Adrenal gland (tissue), 9 donors: ENCODE measurements at regions not wholly inside any gene's neighbourhood (a gene's known extent, or its start where the extent isn't known, plus 50 kb on each side); places are given as distances from the start of the nearest gene placed in this dataset.
A peak's percentile ranks its signal among the peaks of the same experiment; 100 is the strongest.

Source experiments
- DNase-seq, 7 donors: peaks; one replicate each; pipeline ENCODE4 v3.0.0-alpha.2; 2019 to 2020
- H3K27ac ChIP-seq, 5 donors: fragments of 200-600 bp; sonication (generic) in 4 of 5; 1 replicate in 3 of 5; 2 replicates in 2 of 5; pipeline versions ENCODE4 v1.5.1 to v1.8.0; 2016 to 2020; ENCODE audit warnings: mild to moderate bottlenecking in 1 of 5
- H3K27me3 ChIP-seq: fragments of 200-600 bp; 2 replicates; pipeline ENCODE4 v1.8.0; 2021
- H3K36me3 ChIP-seq, 2 donors: fragments of 200-600 bp; replicated peaks in 1 of 2; 1 replicate in 1 of 2; 2 replicates in 1 of 2; pipeline versions ENCODE4 v1.5.1 to v1.8.0; 2018 to 2022
- H3K4me1 ChIP-seq, 2 donors: fragments of 200-600 bp; replicated peaks in 1 of 2; 1 replicate in 1 of 2; 2 replicates in 1 of 2; pipeline versions ENCODE4 v1.5.1 to v1.8.0; 2018 to 2021
- H3K4me3 ChIP-seq, 4 donors: fragments of 200-600 bp; sonication (generic) in 3 of 4; one replicate each; pipeline ENCODE4 v1.5.1; 2016 to 2018
- H3K9me3 ChIP-seq, 3 donors: fragments of 200-600 bp; sonication (generic) in 1 of 3; replicated peaks in 1 of 3; 1 replicate in 2 of 3; 2 replicates in 1 of 3; pipeline versions ENCODE4 v1.5.1 to v1.8.0; 2016 to 2021
- POLR2A ChIP-seq, 2 donors: fragments of 450-650 bp; IDR thresholded peaks; one replicate each; pipeline ENCODE4 v1.6.1; 2017; ENCODE audit warnings: antibody characterized with exemption in 2 of 2, mild to moderate bottlenecking in 2 of 2, moderate library complexity in 1 of 2
- WGBS, 4 donors: extraction: QIAGEN DNeasy Blood & Tissue Kit in 2 of 4; methylation state at CpG; one replicate each; pipeline versions ENCODE4 v1.1.5 to v1.1.7; 2013 to 2017; 5-methylcytosine and 5-hydroxymethylcytosine counted together
- intact Hi-C, 2 donors: fragments of 100-400 bp; cut with DNase I; formaldehyde crosslinking; loops; one replicate each; pipeline versions ENCODE4 v1.14.1 to v1.15.0; 2022 to 2023
- TF ChIP-seq, protein P1 (sequence below), 6 experiments: fragments of 450-650 bp in 4 of 6; fragments of 200-600 bp in 2 of 6; sonication (generic) in 1 of 6; IDR thresholded peaks; 1 replicate in 5 of 6; 2 replicates in 1 of 6; pipeline versions ENCODE4 v1.5.1 to v1.8.0; 2016 to 2021; ENCODE audit warnings: antibody characterized with exemption in 6 of 6, mild to moderate bottlenecking in 2 of 6, moderate library complexity in 1 of 6
- donor health status: healthy with polysubstance abuse.
- donor health status: Bipolar disorder and iron deficiency.
- donor health status: DM: yes; HTN: yes; CAD: no.
- donor health status: DM: no; HTN: no; CAD: no.
- donor health status: DM: no; HTN: no; CAD: no.

DNA sequence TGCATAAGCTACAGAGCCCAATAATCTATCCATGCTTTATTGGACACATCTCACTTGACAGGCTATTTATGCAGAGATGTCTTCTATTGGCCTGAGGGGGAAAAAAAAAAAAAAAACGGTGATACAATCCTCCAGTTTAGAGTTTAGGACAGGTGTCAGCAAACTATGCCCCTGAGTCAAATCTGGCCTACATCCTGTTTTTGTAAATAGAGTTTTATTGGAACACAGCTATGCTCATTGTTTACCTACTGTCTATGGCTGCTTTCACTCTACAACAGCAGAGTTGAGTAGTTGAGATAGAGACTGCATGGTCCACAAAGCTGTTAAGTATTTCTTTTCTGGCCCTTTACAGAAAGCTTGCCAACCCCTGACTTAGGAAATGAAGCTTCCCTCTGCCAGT, 403.1 kb downstream of the C12orf75 start:
- no peaks in the 10 kb centered on the region for H3K36me3 ChIP-seq
- TF ChIP-seq, protein P1, sequence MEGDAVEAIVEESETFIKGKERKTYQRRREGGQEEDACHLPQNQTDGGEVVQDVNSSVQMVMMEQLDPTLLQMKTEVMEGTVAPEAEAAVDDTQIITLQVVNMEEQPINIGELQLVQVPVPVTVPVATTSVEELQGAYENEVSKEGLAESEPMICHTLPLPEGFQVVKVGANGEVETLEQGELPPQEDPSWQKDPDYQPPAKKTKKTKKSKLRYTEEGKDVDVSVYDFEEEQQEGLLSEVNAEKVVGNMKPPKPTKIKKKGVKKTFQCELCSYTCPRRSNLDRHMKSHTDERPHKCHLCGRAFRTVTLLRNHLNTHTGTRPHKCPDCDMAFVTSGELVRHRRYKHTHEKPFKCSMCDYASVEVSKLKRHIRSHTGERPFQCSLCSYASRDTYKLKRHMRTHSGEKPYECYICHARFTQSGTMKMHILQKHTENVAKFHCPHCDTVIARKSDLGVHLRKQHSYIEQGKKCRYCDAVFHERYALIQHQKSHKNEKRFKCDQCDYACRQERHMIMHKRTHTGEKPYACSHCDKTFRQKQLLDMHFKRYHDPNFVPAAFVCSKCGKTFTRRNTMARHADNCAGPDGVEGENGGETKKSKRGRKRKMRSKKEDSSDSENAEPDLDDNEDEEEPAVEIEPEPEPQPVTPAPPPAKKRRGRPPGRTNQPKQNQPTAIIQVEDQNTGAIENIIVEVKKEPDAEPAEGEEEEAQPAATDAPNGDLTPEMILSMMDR (IDR thresholded peaks at IDR 0.05) = no peak
- no peak for TF ChIP-seq POLR2A (IDR thresholded peaks at IDR 0.05)
- DNase-seq = no peak
- H3K27ac ChIP-seq = no peak overlapping the region
- H3K4me1 ChIP-seq = no peaks in the 10 kb centered on the region
- H3K27me3 ChIP-seq = peaks cover 5% of the 10 kb centered on the region
- no peaks in the 10 kb centered on the region for H3K9me3 ChIP-seq
- intact Hi-C loops = no loop called here
- H3K4me3 ChIP-seq = no peak overlapping the region
- WGBS, 4 donors = 35 to 57% (median 42%) methylated on average over 1 of the region's 1 CpG

DNA sequence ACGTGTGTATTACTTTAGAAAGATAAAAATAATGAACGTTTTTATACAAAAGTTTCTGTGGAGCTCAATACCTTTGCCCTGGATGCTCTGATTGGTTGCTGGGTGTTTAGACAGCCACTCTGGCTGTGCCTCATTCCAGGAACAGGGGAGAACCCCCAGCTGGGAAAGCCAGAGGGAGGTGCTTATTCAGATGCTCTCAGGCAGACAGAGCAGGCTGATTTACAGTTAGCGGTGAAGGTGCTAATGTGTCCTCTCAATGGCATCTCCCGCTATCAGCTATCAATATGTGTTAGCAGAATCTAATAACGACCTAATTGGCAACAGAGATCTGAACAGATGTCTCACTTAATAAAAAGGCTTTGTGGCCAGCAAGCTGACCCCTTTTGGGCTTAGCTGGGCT, 402.3 kb downstream of the NUAK1 start:
- Histone ChIP-seq H3K27ac (no peak overlapping the region), H3K4me3 (no peak overlapping the region), H3K36me3 (no peaks in the 10 kb centered on the region), H3K27me3 (peaks cover 5% of the 10 kb centered on the region), H3K4me1 (peaks cover 4 to 15% of the 10 kb centered on the region in 2 donors), H3K9me3 (no peaks in the 10 kb centered on the region)
- no peak for TF ChIP-seq POLR2A (IDR thresholded peaks at IDR 0.05)
- TF ChIP-seq, protein P1 (IDR thresholded peaks at IDR 0.05) = no peak
- no peak for DNase-seq
- WGBS, 4 donors = 56 to 74% (median 69%) methylated on average over 5 of the region's 5 CpGs
- intact Hi-C loops = no loop called here

DNA sequence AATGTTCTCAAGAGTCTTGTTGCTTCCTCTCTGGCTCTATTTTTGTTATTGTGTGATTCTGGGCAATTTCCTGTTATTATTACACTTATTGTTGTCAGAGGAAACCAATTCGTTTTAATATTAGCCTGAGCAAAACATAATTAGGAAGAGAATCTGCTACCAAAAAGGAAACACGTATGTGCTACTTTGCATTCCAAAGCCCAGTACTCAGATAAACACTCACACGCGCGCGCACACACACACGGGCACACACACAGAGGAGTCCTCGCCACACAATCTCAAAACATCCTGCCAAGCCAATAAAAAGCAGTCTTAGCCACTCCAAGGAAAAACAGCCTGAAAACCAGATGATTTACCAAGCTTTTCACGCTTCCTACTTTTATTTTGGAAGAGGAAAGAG, 400.7 kb downstream of the NUAK1 start:
- 56 to 75% (median 63%) methylated on average over 9 of the region's 9 CpGs for WGBS, 4 donors
- Histone ChIP-seq H3K27me3 (peaks cover 5% of the 10 kb centered on the region), H3K9me3 (no peaks in the 10 kb centered on the region), H3K36me3 (no peaks in the 10 kb centered on the region), H3K4me3 (no peak overlapping the region), H3K27ac (peak overlapping the region in 4 of 5 donors; percentile 8 to 71 (median 24)), H3K4me1 (peaks cover 4 to 18% of the 10 kb centered on the region in 2 donors)
- intact Hi-C loops = no loop called here
- no peak for TF ChIP-seq POLR2A (IDR thresholded peaks at IDR 0.05)
- peak in 6 of 7 donors; percentile 18 to 65 (median 34) for DNase-seq

DNA sequence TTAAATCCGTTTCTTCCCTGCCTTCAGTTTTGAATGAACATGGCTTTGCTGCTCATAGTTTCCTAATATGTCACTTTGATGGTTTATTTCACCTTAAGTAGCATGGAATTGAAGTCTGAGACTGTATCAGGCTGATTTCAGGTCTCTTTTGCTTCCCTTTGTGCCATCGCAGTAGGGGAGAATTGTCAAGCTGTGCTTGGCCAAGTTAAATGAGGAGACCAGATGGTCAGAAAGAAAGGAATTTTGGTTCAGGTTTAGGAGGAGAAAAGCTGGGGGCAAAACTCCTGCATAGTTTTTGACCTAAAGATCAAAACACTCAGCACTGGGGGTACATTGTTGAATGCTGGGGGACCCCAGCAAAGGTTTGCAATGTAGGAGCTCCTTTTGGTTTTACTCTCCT, 398.4 kb downstream of the NUAK1 start:
- Histone ChIP-seq H3K27ac (no peak overlapping the region), H3K9me3 (no peaks in the 10 kb centered on the region), H3K27me3 (peaks cover 5% of the 10 kb centered on the region), H3K4me3 (no peak overlapping the region), H3K4me1 (peaks cover 4 to 18% of the 10 kb centered on the region in 2 donors), H3K36me3 (no peaks in the 10 kb centered on the region)
- WGBS, 4 donors = 70 to 88% (median 75%) methylated on average over 2 of the region's 2 CpGs
- TF ChIP-seq, protein P1 (IDR thresholded peaks at IDR 0.05) = no peak
- no peak for TF ChIP-seq POLR2A (IDR thresholded peaks at IDR 0.05)
- intact Hi-C loops = no loop called here
- no peak for DNase-seq

DNA sequence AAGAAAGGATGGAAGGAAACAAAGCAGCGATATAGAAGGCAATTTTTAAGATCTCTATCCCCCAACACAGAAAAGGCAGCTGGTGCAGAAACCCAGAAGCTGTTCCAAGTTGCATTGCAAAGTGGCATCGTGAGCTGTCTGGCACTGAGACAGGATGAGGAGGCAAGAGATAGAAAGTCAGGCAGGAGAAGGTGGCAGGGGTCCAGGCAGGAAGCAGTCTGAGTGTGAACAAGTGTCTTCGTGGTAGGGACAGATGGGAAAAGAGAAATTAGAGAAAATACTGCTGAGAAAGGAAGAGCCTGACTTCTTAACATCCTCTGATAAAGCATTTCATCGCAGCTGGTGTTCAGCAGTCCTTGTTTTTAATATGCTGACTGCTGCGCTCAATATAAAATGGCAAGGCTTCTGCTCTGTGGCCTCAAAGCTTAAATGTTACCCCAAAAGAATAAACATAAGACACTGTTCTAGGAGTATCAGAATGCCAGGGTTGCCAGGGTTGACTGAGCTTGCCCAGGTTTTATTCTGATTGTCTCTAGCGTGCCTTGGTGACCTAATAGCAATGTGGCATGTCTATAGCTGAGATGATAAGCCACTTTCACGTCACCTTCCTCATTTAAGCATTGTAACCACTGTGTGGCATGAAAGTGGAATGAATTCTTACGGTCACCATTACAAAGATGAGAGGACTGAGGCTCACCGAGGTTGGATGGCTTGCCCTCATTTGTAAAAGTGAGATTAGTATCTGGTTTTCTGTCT, 397.6 kb downstream of the NUAK1 start:
- no peaks in the 10 kb centered on the region for H3K9me3 ChIP-seq
- peak overlapping the region in 2 of 5 donors; percentile 27 to 36 for H3K27ac ChIP-seq
- DNase-seq = peak; percentile 21 to 66 (median 41)
- TF ChIP-seq, protein P1 (IDR thresholded peaks at IDR 0.05) = no peak
- no peak for TF ChIP-seq POLR2A (IDR thresholded peaks at IDR 0.05)
- H3K4me1 ChIP-seq = peaks cover 4 to 18% of the 10 kb centered on the region in 2 donors
- intact Hi-C loops = no loop called here
- WGBS, 4 donors = 38 to 52% (median 48%) methylated on average over 7 to 9 of the region's 9 CpGs
- H3K27me3 ChIP-seq = peaks cover 5% of the 10 kb centered on the region
- no peaks in the 10 kb centered on the region for H3K36me3 ChIP-seq
- no peak overlapping the region for H3K4me3 ChIP-seq
